ENCODE measurements at regions not wholly inside any gene's neighbourhood (a gene's known extent, or its start where the extent isn't known, plus 50 kb on each side); places are given as distances from the start of the nearest gene placed in this dataset.
"Not testable (repeated sequence)": the region's sequence is repeated elsewhere in the genome, so short reads cannot be mapped to it uniquely, and the experiment has no call there.

DNA sequence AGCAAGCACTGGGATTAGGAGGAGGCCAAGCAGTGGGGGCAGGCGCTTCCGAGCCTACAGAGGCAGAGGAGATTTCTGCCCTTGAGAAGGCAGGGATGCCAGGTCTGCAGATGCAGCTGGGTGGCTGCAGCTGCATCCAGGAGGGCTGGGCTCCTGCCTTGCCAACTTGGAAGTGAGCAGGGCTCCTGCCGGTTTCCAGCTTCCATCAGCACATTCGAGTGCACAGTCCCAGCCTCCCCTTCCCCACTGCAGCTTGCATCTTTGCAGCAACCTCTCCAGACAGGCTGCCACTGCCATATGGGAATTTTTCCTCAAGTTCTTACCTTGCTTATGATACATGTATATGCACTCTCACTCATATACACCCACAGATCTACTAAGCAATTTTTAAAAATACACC is 1234.3 kb upstream of the B3GALT2 start:
- Mint-ChIP-seq H3K4me1 (no peaks in the 10 kb centered on the region), H3K9me3 (peaks cover 12% of the 10 kb centered on the region), H3K27ac (no peak overlapping the region), H3K36me3 (ENCODE audit: low read depth) (no peaks in the 10 kb centered on the region), H3K4me3 (no peak overlapping the region), H3K27me3 (ENCODE audit: low read depth) (no peaks in the 10 kb centered on the region)
- TF ChIP-seq, protein P1, sequence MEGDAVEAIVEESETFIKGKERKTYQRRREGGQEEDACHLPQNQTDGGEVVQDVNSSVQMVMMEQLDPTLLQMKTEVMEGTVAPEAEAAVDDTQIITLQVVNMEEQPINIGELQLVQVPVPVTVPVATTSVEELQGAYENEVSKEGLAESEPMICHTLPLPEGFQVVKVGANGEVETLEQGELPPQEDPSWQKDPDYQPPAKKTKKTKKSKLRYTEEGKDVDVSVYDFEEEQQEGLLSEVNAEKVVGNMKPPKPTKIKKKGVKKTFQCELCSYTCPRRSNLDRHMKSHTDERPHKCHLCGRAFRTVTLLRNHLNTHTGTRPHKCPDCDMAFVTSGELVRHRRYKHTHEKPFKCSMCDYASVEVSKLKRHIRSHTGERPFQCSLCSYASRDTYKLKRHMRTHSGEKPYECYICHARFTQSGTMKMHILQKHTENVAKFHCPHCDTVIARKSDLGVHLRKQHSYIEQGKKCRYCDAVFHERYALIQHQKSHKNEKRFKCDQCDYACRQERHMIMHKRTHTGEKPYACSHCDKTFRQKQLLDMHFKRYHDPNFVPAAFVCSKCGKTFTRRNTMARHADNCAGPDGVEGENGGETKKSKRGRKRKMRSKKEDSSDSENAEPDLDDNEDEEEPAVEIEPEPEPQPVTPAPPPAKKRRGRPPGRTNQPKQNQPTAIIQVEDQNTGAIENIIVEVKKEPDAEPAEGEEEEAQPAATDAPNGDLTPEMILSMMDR (IDR thresholded peaks at IDR 0.05; ENCODE audit: unreplicated experiment in 3 of 3): no peak

DNA sequence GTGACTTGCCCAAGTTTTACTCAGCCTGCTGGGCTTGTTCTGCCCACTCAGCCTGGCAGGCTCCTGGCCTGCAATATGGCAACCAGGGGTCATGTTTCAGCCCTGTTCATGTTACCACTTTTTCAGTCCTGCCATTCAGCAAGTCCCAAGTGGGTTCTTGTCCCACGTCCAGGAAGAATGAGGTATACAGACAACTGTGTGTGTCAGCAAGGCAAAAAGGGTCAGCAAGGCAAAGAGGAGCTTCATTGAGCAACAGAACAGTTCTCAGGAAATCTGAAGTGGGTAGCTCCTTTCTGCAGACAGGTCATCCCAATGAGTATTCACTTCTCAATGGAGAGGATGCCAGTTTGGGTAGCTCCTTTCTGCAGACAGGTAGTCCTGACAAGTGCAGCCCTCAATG is 1233.3 kb upstream of the B3GALT2 start:
- no peaks in the 10 kb centered on the region for H3K4me1 Mint-ChIP-seq
- H3K9me3 Mint-ChIP-seq: peaks cover 14% of the 10 kb centered on the region
- H3K27me3 Mint-ChIP-seq (ENCODE audit: low read depth): no peaks in the 10 kb centered on the region
- TF ChIP-seq, protein P1 (IDR thresholded peaks at IDR 0.05; ENCODE audit: unreplicated experiment in 3 of 3): no peak
- no peaks in the 10 kb centered on the region for H3K36me3 Mint-ChIP-seq (ENCODE audit: low read depth)
- H3K27ac Mint-ChIP-seq: no peak overlapping the region
- H3K4me3 Mint-ChIP-seq: no peak overlapping the region

DNA sequence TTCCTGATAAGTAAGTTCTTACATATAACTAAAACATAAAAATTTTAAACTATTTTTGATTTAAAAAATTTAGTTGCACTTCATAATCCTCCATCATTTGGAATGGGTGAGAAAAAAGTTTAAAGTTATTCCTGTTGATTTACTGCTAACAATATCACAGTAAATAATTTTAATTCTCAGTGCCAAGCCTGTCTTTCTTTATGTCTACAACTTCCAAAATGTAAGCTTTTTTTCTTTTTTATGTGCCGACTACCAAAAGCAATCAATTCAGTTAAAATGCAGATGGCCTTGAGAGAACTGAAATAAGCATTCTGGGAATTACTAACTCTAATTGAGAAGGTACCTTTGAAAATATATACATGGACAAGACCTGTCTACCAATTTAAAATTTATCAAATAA is 1224.3 kb upstream of the B3GALT2 start:
- Mint-ChIP-seq H3K4me3 (no peak overlapping the region), H3K36me3 (ENCODE audit: low read depth) (no peaks in the 10 kb centered on the region), H3K4me1 (no peaks in the 10 kb centered on the region), H3K27me3 (ENCODE audit: low read depth) (no peaks in the 10 kb centered on the region), H3K9me3 (peaks cover 9% of the 10 kb centered on the region), H3K27ac (no peak overlapping the region)
- TF ChIP-seq, protein P1 (IDR thresholded peaks at IDR 0.05; ENCODE audit: unreplicated experiment in 3 of 3): no peak

DNA sequence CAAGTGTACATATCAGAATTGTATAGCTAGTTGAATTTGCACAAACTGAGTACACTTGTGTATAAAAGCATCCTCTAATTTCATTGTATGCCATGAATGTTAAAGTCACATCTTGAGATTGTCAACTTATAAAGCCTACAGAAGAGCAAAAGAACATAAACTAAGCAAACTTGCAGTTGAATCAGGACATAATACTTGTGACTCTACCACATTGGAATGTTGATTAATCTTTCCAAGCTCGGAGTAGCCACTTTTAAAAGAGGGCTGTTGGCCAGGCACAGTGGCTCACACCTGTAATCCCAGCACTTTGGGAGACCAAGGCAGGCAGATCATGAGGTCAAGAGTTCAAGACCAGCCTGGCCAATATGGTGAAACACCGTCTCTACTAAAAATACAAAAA is 1220.8 kb upstream of the B3GALT2 start:
- not testable (repeated sequence) for H3K4me1 Mint-ChIP-seq; H3K27me3 Mint-ChIP-seq (ENCODE audit: low read depth); H3K9me3 Mint-ChIP-seq; H3K36me3 Mint-ChIP-seq (ENCODE audit: low read depth); H3K27ac Mint-ChIP-seq; H3K4me3 Mint-ChIP-seq

DNA sequence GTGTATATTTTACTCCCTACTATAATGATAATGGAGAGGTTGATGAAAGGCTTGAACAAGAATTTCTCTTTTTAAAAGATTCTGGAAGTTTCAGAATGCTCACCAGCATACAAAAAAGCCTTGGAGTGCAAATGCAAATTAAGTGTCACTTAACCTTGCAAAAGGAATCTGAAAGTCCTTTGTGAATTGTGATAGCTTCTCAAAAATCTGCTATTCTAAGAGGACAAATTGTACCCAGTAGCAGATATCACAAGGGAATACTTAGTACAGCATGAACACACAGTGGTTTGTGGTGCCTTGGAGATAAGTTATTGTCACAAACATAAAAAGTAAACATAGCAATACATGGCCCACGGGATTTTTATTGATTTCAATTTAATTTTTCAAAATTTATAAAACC is 1208.3 kb upstream of the B3GALT2 start:
- no peaks in the 10 kb centered on the region for H3K36me3 Mint-ChIP-seq (ENCODE audit: low read depth)
- no peaks in the 10 kb centered on the region for H3K27me3 Mint-ChIP-seq (ENCODE audit: low read depth)
- H3K4me3 Mint-ChIP-seq: no peak overlapping the region
- TF ChIP-seq, protein P1 (IDR thresholded peaks at IDR 0.05; ENCODE audit: unreplicated experiment in 3 of 3): no peak
- peaks cover 8% of the 10 kb centered on the region for H3K9me3 Mint-ChIP-seq
- H3K4me1 Mint-ChIP-seq: no peaks in the 10 kb centered on the region
- H3K27ac Mint-ChIP-seq: no peak overlapping the region

DNA sequence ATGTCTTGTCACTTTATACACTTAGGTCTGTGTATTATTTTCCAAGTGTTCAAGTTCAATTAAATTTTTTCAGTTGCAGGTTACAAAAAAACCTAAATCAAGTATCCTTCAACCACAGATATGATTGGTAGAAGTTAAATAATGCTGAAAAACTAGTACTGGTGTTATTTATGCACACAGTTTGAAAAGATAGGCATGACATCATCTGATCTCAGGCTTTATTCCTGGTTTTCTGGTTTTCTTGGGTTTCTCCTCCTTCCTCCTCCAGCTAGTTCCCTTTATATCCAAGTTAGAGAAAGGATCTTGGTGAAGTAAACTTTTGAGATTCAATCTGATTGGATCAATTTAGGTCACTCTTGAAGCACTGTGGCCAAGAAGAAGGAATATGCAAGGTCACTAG is 1201.1 kb upstream of the B3GALT2 start:
- H3K4me1 Mint-ChIP-seq: no peaks in the 10 kb centered on the region
- H3K36me3 Mint-ChIP-seq (ENCODE audit: low read depth): no peaks in the 10 kb centered on the region
- TF ChIP-seq, protein P1 (IDR thresholded peaks at IDR 0.05; ENCODE audit: unreplicated experiment in 3 of 3): no peak
- peaks cover 8% of the 10 kb centered on the region for H3K9me3 Mint-ChIP-seq
- H3K27ac Mint-ChIP-seq: no peak overlapping the region
- H3K27me3 Mint-ChIP-seq (ENCODE audit: low read depth): no peaks in the 10 kb centered on the region
- no peak overlapping the region for H3K4me3 Mint-ChIP-seq
